ENCODE measurements at regions not wholly inside any gene's neighbourhood (a gene's known extent, or its start where the extent isn't known, plus 50 kb on each side); places are given as distances from the start of the nearest gene placed in this dataset.
"Not testable (repeated sequence)": the region's sequence is repeated elsewhere in the genome, so short reads cannot be mapped to it uniquely, and the experiment has no call there.

- not testable (repeated sequence) for H3K4me3 ChIP-seq (ENCODE audit: low read length); H3K9ac ChIP-seq (ENCODE audit: low read length); H3K79me2 ChIP-seq (replicated peaks; ENCODE audit: insufficient read depth, low read length); H3K9me2 ChIP-seq (ENCODE audit: insufficient read depth, low read length); H3K27ac ChIP-seq (ENCODE audit: low read length); H3K36me3 ChIP-seq (ENCODE audit: insufficient read depth, low read length); H4K20me1 ChIP-seq (ENCODE audit: insufficient read depth); H3K4me2 ChIP-seq (ENCODE audit: low read length); H3K9me3 ChIP-seq (ENCODE audit: low read length); H3K27me3 ChIP-seq (ENCODE audit: insufficient read depth, low read depth, low read length); H3F3A ChIP-seq (ENCODE audit: insufficient read depth, low read length, poor library complexity, severe bottlenecking); H2AFZ ChIP-seq (ENCODE audit: low read depth, low read length)
Measured at GRCh38 chr16:29285151-29285885, 121.2 kb downstream of the NPIPB11 start.

- not testable (repeated sequence) for H3K9me3 ChIP-seq (ENCODE audit: low read length); H4K20me1 ChIP-seq (ENCODE audit: insufficient read depth); H3K9me2 ChIP-seq (ENCODE audit: insufficient read depth, low read length); H2AFZ ChIP-seq (ENCODE audit: low read depth, low read length); H3K79me2 ChIP-seq (replicated peaks; ENCODE audit: insufficient read depth, low read length); H3K9ac ChIP-seq (ENCODE audit: low read length); H3K27me3 ChIP-seq (ENCODE audit: insufficient read depth, low read depth, low read length); H3K4me2 ChIP-seq (ENCODE audit: low read length); H3F3A ChIP-seq (ENCODE audit: insufficient read depth, low read length, poor library complexity, severe bottlenecking); H3K4me3 ChIP-seq (ENCODE audit: low read length); H3K36me3 ChIP-seq (ENCODE audit: insufficient read depth, low read length); H3K27ac ChIP-seq (ENCODE audit: low read length)
Measured at GRCh38 chr16:29284723-29285122, 121.8 kb downstream of the NPIPB11 start.

- H3F3A ChIP-seq (ENCODE audit: insufficient read depth, low read length, poor library complexity, severe bottlenecking); H3K36me3 ChIP-seq (ENCODE audit: insufficient read depth, low read length); H3K9me2 ChIP-seq (ENCODE audit: insufficient read depth, low read length); H2AFZ ChIP-seq (ENCODE audit: low read depth, low read length); H3K4me3 ChIP-seq (ENCODE audit: low read length); H3K4me2 ChIP-seq (ENCODE audit: low read length); H3K9me3 ChIP-seq (ENCODE audit: low read length); H3K27ac ChIP-seq (ENCODE audit: low read length); H3K9ac ChIP-seq (ENCODE audit: low read length); H3K79me2 ChIP-seq (replicated peaks; ENCODE audit: insufficient read depth, low read length); H3K27me3 ChIP-seq (ENCODE audit: insufficient read depth, low read depth, low read length); H4K20me1 ChIP-seq (ENCODE audit: insufficient read depth): not testable (repeated sequence)
Measured at GRCh38 chr16:29284159-29284558, 122.4 kb downstream of the NPIPB11 start.

GRCh38 chr16:29278097-29278871 lies 128.2 kb downstream of the NPIPB11 start:
- H4K20me1 ChIP-seq (ENCODE audit: insufficient read depth); H3K27ac ChIP-seq (ENCODE audit: low read length); H3K79me2 ChIP-seq (replicated peaks; ENCODE audit: insufficient read depth, low read length); H3K36me3 ChIP-seq (ENCODE audit: insufficient read depth, low read length); H3K4me2 ChIP-seq (ENCODE audit: low read length); H2AFZ ChIP-seq (ENCODE audit: low read depth, low read length); H3K9me3 ChIP-seq (ENCODE audit: low read length); H3K9ac ChIP-seq (ENCODE audit: low read length); H3K4me3 ChIP-seq (ENCODE audit: low read length); H3F3A ChIP-seq (ENCODE audit: insufficient read depth, low read length, poor library complexity, severe bottlenecking); H3K27me3 ChIP-seq (ENCODE audit: insufficient read depth, low read depth, low read length); H3K9me2 ChIP-seq (ENCODE audit: insufficient read depth, low read length): not testable (repeated sequence)

GRCh38 chr16:29276446-29276845 lies 130.1 kb downstream of the NPIPB11 start:
- H3K9ac ChIP-seq (ENCODE audit: low read length), result not testable (repeated sequence)

GRCh38 chr16:29274055-29275035 lies 132.2 kb downstream of the NPIPB11 start:
- H4K20me1 ChIP-seq (ENCODE audit: insufficient read depth); H3K27ac ChIP-seq (ENCODE audit: low read length); H3F3A ChIP-seq (ENCODE audit: insufficient read depth, low read length, poor library complexity, severe bottlenecking); H3K4me2 ChIP-seq (ENCODE audit: low read length); H2AFZ ChIP-seq (ENCODE audit: low read depth, low read length); H3K9me3 ChIP-seq (ENCODE audit: low read length); H3K9ac ChIP-seq (ENCODE audit: low read length); H3K79me2 ChIP-seq (replicated peaks; ENCODE audit: insufficient read depth, low read length); H3K9me2 ChIP-seq (ENCODE audit: insufficient read depth, low read length); H3K36me3 ChIP-seq (ENCODE audit: insufficient read depth, low read length); H3K4me3 ChIP-seq (ENCODE audit: low read length); H3K27me3 ChIP-seq (ENCODE audit: insufficient read depth, low read depth, low read length): not testable (repeated sequence)

More at GRCh38 chr16:29276446-29276845, 130.1 kb downstream of the NPIPB11 start:
- not testable (repeated sequence) for H3K9me2 ChIP-seq (ENCODE audit: insufficient read depth, low read length); H3K9me3 ChIP-seq (ENCODE audit: low read length); H3K79me2 ChIP-seq (replicated peaks; ENCODE audit: insufficient read depth, low read length); H3K27ac ChIP-seq (ENCODE audit: low read length); H2AFZ ChIP-seq (ENCODE audit: low read depth, low read length); H3F3A ChIP-seq (ENCODE audit: insufficient read depth, low read length, poor library complexity, severe bottlenecking); H4K20me1 ChIP-seq (ENCODE audit: insufficient read depth); H3K36me3 ChIP-seq (ENCODE audit: insufficient read depth, low read length); H3K4me3 ChIP-seq (ENCODE audit: low read length); H3K4me2 ChIP-seq (ENCODE audit: low read length); H3K27me3 ChIP-seq (ENCODE audit: insufficient read depth, low read depth, low read length)

GRCh38 chr16:29273298-29274054 lies 133.0 kb downstream of the NPIPB11 start:
- H3K79me2 ChIP-seq (replicated peaks; ENCODE audit: insufficient read depth, low read length); H3F3A ChIP-seq (ENCODE audit: insufficient read depth, low read length, poor library complexity, severe bottlenecking); H2AFZ ChIP-seq (ENCODE audit: low read depth, low read length); H3K4me2 ChIP-seq (ENCODE audit: low read length); H3K9ac ChIP-seq (ENCODE audit: low read length); H3K9me2 ChIP-seq (ENCODE audit: insufficient read depth, low read length); H3K27ac ChIP-seq (ENCODE audit: low read length); H3K36me3 ChIP-seq (ENCODE audit: insufficient read depth, low read length); H3K27me3 ChIP-seq (ENCODE audit: insufficient read depth, low read depth, low read length); H3K9me3 ChIP-seq (ENCODE audit: low read length); H4K20me1 ChIP-seq (ENCODE audit: insufficient read depth); H3K4me3 ChIP-seq (ENCODE audit: low read length): not testable (repeated sequence)
